GM21576 (cell line): ENCODE measurements at regions not wholly inside any gene's neighbourhood (a gene's known extent, or its start where the extent isn't known, plus 50 kb on each side); places are given as distances from the start of the nearest gene placed in this dataset.
A peak's percentile ranks its signal among the peaks of the same experiment; 100 is the strongest.

Experiments used
- ATAC-seq: cut with Tn5 transposase; IDR thresholded peaks from one replicate; pipeline ENCODE4 v1.9.1; 2021; ENCODE audit warnings: mild to moderate bottlenecking, moderate library complexity; ENCODE audit not compliant: unreplicated experiment

GRCh38 chr18:2324459-2324858, 246.8 kb downstream of the METTL4 start:
- ATAC-seq, result no peak

GRCh38 chr18:2325308-2325849, 245.9 kb downstream of the METTL4 start:
- no peak for ATAC-seq

- ATAC-seq, result no peak
Measured at GRCh38 chr18:2325933-2326332, 245.4 kb downstream of the METTL4 start.

GRCh38 chr18:2326999-2327398, 244.3 kb downstream of the METTL4 start:
- no peak for ATAC-seq

GRCh38 chr18:2330764-2331163, 240.5 kb downstream of the METTL4 start:
- ATAC-seq, result no peak

GRCh38 chr18:2331491-2331890, 239.8 kb downstream of the METTL4 start:
- no peak for ATAC-seq

- no peak for ATAC-seq
Measured at GRCh38 chr18:2336690-2337392, 234.5 kb downstream of the METTL4 start.

- peak; percentile 82 for ATAC-seq
Measured at GRCh38 chr18:2337552-2338141, 233.7 kb downstream of the METTL4 start.

- ATAC-seq, result no peak
Measured at GRCh38 chr18:2338601-2339000, 232.7 kb downstream of the METTL4 start.

- ATAC-seq, result no peak
Measured at GRCh38 chr18:2340335-2340734, 231.0 kb downstream of the METTL4 start.

GRCh38 chr18:2348003-2348402, 223.3 kb downstream of the METTL4 start:
- no peak for ATAC-seq

- no peak for ATAC-seq
Measured at GRCh38 chr18:2351126-2351850, 220.0 kb downstream of the METTL4 start.

- no peak for ATAC-seq
Measured at GRCh38 chr18:2354292-2354691, 217.0 kb downstream of the METTL4 start.

- ATAC-seq, result no peak
Measured at GRCh38 chr18:2356906-2357305, 214.4 kb downstream of the METTL4 start.

GRCh38 chr18:2360861-2361260, 210.4 kb downstream of the METTL4 start:
- ATAC-seq, result no peak

- no peak for ATAC-seq
Measured at GRCh38 chr18:2368102-2368501, 203.2 kb downstream of the METTL4 start.

GRCh38 chr18:2376707-2377106, 194.6 kb downstream of the METTL4 start:
- ATAC-seq, result no peak

- no peak for ATAC-seq
Measured at GRCh38 chr18:2380101-2380500, 191.2 kb downstream of the METTL4 start.

GRCh38 chr18:2381539-2381938, 189.8 kb downstream of the METTL4 start:
- no peak for ATAC-seq

- no peak for ATAC-seq
Measured at GRCh38 chr18:2387588-2387987, 183.7 kb downstream of the METTL4 start.

GRCh38 chr18:2390158-2390557, 181.1 kb downstream of the METTL4 start:
- ATAC-seq, result no peak

GRCh38 chr18:2391470-2391869, 179.8 kb downstream of the METTL4 start:
- ATAC-seq, result no peak
